ENCODE measurements at regions not wholly inside any gene's neighbourhood (a gene's known extent, or its start where the extent isn't known, plus 50 kb on each side); places are given as distances from the start of the nearest gene placed in this dataset.

DNA sequence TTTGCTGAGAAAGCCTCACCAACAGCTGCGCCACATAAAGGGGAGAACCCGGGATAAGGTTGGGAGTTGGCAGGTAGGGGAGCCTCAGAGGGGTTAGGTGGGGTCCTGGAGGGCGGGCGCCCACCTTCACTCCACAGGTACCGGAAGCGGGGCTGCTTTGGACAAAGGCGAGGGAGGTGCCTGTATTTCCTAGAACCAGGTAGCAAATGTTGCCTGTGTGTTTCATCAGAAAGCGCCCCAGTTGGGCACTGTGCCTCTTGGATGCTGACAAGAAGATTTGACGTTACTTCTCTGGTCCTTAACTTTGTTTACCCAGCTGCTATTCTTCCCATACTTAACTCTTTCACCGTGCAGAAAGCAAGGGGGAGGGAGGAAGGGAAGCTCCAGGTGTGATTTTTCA, 278.9 kb downstream of the ZNF536 start:
- no peak for DNase-seq (ENCODE audit: low spot score in 2 of 2, unreplicated experiment in 2 of 2)
- H3K27ac Mint-ChIP-seq = no peak overlapping the region
- H3K9me3 Mint-ChIP-seq = no peaks in the 10 kb centered on the region
- H3K27me3 Mint-ChIP-seq (ENCODE audit: low read depth) = peaks cover 83% of the 10 kb centered on the region
- no peak overlapping the region for H3K4me3 Mint-ChIP-seq
- H3K36me3 Mint-ChIP-seq = no peaks in the 10 kb centered on the region
- H3K4me1 Mint-ChIP-seq = no peaks in the 10 kb centered on the region
- TF ChIP-seq, protein P1, sequence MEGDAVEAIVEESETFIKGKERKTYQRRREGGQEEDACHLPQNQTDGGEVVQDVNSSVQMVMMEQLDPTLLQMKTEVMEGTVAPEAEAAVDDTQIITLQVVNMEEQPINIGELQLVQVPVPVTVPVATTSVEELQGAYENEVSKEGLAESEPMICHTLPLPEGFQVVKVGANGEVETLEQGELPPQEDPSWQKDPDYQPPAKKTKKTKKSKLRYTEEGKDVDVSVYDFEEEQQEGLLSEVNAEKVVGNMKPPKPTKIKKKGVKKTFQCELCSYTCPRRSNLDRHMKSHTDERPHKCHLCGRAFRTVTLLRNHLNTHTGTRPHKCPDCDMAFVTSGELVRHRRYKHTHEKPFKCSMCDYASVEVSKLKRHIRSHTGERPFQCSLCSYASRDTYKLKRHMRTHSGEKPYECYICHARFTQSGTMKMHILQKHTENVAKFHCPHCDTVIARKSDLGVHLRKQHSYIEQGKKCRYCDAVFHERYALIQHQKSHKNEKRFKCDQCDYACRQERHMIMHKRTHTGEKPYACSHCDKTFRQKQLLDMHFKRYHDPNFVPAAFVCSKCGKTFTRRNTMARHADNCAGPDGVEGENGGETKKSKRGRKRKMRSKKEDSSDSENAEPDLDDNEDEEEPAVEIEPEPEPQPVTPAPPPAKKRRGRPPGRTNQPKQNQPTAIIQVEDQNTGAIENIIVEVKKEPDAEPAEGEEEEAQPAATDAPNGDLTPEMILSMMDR (IDR thresholded peaks at IDR 0.05; ENCODE audit: unreplicated experiment) = no peak

DNA sequence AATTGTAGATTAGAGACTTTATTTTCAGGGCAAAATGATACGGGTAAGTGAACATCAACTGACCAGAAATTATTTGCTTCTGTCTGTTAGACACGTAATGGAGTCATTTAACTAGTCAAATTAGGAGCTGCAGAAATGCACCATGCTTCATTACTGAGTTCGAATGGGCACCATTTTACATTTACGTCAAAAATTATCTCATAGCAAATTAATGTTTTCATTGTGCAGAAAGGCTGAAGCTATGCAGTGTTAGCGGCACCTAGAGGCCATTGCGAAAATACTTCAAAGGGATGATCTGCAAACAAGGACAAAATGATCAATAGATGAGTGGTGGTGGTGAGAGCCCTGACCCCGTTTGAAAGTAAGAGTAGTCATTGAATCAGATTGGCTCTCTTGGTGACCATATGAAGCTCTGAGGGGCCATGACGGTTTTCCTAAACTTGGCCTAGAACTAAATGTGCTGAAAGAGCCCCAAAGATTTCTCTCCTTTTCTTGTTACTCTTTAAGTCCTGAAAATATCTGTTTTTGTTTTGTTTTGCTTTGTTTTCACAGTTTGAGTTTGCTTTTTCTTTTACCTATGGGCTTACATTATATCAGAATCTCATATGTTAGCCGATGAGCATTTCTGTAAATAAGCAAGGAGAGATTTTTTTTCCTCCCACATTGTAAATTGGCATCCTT, 277.9 kb downstream of the ZNF536 start:
- Mint-ChIP-seq H3K27me3 (ENCODE audit: low read depth) (peaks cover 79% of the 10 kb centered on the region), H3K36me3 (no peaks in the 10 kb centered on the region), H3K4me3 (no peak overlapping the region), H3K27ac (no peak overlapping the region), H3K9me3 (no peaks in the 10 kb centered on the region), H3K4me1 (no peaks in the 10 kb centered on the region)
- DNase-seq (ENCODE audit: low spot score in 2 of 2, unreplicated experiment in 2 of 2) = no peak
- TF ChIP-seq, protein P1 (IDR thresholded peaks at IDR 0.05; ENCODE audit: unreplicated experiment) = peak; percentile 67

DNA sequence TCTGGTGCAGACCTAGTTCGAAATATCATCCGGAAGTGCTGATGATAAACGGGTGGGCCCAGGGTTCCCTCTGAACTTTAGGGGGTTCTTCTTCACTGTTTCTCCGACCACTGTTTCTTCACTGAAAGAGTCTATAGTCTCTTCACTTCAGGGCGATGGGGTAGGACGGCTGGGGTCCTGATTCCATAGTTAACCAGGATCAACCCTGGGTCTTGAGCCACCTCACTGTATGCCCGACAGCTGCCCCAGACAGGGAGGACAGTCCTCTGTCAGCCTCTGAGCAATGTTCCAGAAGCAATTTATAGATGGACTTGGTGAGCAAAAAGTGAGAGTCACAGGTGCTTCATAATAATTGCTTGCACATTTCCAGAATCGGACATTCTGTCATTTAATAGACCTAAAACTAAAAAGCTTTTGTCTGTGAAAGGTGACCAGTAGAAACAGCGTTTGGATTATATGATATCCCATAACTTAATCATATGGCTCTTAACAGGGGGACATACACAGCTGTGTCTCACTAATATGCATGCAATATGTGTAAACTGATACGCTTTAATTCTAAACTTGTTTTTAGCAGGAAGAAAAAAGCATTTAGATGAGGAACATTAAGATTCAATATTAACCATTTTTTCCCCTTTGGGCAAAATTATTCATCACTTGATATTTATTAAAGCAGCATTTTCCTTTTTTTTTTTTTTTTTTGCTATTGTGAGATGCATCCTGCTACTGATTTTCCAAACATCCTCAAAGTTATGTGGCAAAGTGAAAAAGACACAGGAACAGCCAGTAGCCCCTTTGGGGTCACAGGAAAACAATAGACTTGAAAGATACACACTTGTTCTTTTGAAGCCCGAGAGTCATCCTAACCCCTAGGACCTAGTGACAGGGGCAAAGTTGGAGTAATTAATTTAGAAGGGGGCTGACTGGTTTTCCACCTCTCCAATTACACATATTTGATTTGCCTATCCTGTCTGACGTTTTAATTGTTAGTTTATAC, 277.0 kb downstream of the ZNF536 start:
- Mint-ChIP-seq H3K27me3 (ENCODE audit: low read depth) (peaks cover 73% of the 10 kb centered on the region), H3K27ac (no peak overlapping the region), H3K9me3 (no peaks in the 10 kb centered on the region), H3K36me3 (no peaks in the 10 kb centered on the region), H3K4me3 (no peak overlapping the region), H3K4me1 (no peaks in the 10 kb centered on the region)
- TF ChIP-seq, protein P1 (IDR thresholded peaks at IDR 0.05; ENCODE audit: unreplicated experiment) = no peak
- DNase-seq (ENCODE audit: low spot score in 2 of 2, unreplicated experiment in 2 of 2) = no peak

DNA sequence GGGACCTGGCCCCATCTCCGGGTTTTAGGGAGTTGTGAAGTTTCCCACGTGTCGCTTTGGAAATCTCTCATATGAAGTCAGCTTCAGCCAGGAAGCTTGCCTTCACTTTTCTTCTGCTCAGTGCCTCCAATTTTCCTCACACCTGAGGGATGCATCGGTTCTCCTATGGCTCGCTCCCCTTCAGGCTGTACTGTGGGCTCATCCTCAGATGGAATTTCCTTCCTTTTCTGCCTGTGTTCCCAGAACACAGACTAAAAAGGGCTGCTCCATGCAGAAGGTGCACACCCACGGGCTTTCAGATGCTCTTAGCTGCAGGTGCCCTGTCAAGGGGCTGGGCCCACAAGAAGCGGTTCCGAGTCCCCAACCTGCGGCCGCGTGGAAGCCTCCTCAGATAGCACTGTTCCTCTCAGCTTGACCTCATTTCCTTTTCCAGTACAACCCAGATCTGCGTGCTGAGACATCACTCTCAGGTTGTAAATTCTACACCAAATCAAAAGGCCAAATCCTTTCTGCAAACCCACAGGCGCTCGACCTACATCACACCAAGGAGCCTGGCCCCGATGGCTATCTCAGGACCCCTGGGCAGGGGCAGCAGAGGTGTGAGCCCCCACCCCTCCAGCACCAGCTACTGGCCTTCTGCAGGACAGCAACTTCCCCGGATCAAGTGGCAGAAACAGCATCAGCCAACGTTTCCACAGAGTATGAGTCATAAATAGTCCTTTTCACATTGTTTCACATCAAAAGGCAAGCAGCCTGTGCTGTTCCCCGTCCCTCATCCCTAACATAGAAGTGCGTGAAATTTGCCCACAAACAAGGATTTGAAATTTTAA, 275.9 kb downstream of the ZNF536 start:
- no peak for DNase-seq (ENCODE audit: low spot score in 2 of 2, unreplicated experiment in 2 of 2)
- H3K9me3 Mint-ChIP-seq = no peaks in the 10 kb centered on the region
- peaks cover 70% of the 10 kb centered on the region for H3K27me3 Mint-ChIP-seq (ENCODE audit: low read depth)
- no peaks in the 10 kb centered on the region for H3K4me1 Mint-ChIP-seq
- no peak overlapping the region for H3K27ac Mint-ChIP-seq
- TF ChIP-seq, protein P1 (IDR thresholded peaks at IDR 0.05; ENCODE audit: unreplicated experiment) = no peak
- no peak overlapping the region for H3K4me3 Mint-ChIP-seq
- H3K36me3 Mint-ChIP-seq = no peaks in the 10 kb centered on the region

DNA sequence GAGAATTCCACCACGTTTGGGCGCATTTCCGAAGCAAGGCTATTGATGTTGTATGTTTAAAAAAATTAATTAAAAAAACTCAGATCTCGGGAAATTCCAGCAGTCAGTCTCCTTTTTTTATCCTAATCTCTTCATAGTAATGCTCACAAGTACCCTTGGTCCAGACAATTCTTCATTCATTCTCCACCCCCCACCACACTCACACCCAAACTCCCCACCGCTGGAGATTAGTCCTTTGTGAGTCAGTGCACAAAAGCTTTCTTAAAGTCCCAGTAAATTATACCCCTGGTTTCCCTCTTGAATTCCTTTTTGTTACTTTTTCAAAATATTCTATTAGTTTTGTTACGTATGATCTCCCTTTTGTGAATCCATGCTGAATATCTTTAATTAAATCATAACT, 274.6 kb downstream of the ZNF536 start:
- TF ChIP-seq, protein P1 (IDR thresholded peaks at IDR 0.05; ENCODE audit: unreplicated experiment) = no peak
- DNase-seq (ENCODE audit: low spot score in 2 of 2, unreplicated experiment in 2 of 2) = no peak

More for the DNA sequence above, 274.6 kb downstream of the ZNF536 start:
- Mint-ChIP-seq H3K4me3 (no peak overlapping the region), H3K27me3 (ENCODE audit: low read depth) (peaks cover 71% of the 10 kb centered on the region), H3K36me3 (no peaks in the 10 kb centered on the region), H3K27ac (no peak overlapping the region), H3K4me1 (no peaks in the 10 kb centered on the region), H3K9me3 (no peaks in the 10 kb centered on the region)

Measured in mesothelial cell of epicardium (in vitro differentiated cells).